ENCODE measurements at regions not wholly inside any gene's neighbourhood (a gene's known extent, or its start where the extent isn't known, plus 50 kb on each side); places are given as distances from the start of the nearest gene placed in this dataset.

DNA sequence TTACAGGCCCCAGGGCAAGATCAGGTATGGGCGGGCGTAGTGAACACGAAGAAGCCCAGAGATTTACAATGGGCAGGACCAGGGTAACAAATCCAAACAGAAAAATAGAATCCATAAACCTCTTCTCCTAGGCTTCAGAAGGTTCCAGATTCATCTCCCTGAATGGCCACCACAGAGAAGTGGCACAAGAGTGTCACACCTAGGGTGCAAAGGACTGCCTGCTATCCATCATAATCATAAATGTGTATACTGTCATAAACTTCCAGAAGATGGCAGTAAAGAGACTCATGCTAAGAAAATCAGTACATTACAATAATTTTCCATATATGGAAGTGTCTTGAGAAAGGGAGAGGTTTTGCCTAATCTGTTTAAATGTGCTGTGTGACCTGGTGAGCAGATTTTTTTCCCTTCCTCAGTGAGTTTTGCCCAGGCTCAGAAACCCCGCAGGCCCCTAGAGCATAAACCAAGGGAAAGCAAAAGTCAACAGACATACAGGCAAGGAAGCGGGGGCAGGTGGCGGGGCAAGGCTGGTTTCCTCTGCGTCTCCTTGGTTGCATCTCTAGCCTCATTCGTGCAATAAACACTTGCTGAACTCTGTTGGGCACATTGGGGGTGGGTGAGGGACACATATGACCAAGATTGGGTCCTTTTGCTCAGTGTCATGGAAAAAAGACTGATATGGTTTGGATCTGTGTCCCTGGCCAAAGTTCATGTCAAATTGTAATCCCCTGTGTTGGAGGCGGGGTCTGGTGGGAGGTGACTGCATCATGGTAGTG, 92.0 kb upstream of the CDH5 start:
- TF ChIP-seq, protein P1, sequence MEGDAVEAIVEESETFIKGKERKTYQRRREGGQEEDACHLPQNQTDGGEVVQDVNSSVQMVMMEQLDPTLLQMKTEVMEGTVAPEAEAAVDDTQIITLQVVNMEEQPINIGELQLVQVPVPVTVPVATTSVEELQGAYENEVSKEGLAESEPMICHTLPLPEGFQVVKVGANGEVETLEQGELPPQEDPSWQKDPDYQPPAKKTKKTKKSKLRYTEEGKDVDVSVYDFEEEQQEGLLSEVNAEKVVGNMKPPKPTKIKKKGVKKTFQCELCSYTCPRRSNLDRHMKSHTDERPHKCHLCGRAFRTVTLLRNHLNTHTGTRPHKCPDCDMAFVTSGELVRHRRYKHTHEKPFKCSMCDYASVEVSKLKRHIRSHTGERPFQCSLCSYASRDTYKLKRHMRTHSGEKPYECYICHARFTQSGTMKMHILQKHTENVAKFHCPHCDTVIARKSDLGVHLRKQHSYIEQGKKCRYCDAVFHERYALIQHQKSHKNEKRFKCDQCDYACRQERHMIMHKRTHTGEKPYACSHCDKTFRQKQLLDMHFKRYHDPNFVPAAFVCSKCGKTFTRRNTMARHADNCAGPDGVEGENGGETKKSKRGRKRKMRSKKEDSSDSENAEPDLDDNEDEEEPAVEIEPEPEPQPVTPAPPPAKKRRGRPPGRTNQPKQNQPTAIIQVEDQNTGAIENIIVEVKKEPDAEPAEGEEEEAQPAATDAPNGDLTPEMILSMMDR (IDR thresholded peaks at IDR 0.05): no peak
- TF ChIP-seq, protein P2, sequence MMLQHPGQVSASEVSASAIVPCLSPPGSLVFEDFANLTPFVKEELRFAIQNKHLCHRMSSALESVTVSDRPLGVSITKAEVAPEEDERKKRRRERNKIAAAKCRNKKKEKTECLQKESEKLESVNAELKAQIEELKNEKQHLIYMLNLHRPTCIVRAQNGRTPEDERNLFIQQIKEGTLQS (CRISPR knock-in tag; conservative IDR thresholded peaks at IDR 0.05): no peak
- TF ChIP-seq, protein P3, sequence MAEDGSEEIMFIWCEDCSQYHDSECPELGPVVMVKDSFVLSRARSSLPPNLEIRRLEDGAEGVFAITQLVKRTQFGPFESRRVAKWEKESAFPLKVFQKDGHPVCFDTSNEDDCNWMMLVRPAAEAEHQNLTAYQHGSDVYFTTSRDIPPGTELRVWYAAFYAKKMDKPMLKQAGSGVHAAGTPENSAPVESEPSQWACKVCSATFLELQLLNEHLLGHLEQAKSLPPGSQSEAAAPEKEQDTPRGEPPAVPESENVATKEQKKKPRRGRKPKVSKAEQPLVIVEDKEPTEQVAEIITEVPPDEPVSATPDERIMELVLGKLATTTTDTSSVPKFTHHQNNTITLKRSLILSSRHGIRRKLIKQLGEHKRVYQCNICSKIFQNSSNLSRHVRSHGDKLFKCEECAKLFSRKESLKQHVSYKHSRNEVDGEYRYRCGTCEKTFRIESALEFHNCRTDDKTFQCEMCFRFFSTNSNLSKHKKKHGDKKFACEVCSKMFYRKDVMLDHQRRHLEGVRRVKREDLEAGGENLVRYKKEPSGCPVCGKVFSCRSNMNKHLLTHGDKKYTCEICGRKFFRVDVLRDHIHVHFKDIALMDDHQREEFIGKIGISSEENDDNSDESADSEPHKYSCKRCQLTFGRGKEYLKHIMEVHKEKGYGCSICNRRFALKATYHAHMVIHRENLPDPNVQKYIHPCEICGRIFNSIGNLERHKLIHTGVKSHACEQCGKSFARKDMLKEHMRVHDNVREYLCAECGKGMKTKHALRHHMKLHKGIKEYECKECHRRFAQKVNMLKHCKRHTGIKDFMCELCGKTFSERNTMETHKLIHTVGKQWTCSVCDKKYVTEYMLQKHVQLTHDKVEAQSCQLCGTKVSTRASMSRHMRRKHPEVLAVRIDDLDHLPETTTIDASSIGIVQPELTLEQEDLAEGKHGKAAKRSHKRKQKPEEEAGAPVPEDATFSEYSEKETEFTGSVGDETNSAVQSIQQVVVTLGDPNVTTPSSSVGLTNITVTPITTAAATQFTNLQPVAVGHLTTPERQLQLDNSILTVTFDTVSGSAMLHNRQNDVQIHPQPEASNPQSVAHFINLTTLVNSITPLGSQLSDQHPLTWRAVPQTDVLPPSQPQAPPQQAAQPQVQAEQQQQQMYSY (CRISPR knock-in tag; IDR thresholded peaks at IDR 0.05): no peak
- TF ChIP-seq, protein P4, sequence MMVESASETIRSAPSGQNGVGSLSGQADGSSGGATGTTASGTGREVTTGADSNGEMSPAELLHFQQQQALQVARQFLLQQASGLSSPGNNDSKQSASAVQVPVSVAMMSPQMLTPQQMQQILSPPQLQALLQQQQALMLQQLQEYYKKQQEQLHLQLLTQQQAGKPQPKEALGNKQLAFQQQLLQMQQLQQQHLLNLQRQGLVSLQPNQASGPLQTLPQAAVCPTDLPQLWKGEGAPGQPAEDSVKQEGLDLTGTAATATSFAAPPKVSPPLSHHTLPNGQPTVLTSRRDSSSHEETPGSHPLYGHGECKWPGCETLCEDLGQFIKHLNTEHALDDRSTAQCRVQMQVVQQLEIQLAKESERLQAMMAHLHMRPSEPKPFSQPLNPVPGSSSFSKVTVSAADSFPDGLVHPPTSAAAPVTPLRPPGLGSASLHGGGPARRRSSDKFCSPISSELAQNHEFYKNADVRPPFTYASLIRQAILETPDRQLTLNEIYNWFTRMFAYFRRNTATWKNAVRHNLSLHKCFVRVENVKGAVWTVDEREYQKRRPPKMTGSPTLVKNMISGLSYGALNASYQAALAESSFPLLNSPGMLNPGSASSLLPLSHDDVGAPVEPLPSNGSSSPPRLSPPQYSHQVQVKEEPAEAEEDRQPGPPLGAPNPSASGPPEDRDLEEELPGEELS (CRISPR knock-in tag; IDR thresholded peaks at IDR 0.05): no peak
- TF ChIP-seq, protein P5, sequence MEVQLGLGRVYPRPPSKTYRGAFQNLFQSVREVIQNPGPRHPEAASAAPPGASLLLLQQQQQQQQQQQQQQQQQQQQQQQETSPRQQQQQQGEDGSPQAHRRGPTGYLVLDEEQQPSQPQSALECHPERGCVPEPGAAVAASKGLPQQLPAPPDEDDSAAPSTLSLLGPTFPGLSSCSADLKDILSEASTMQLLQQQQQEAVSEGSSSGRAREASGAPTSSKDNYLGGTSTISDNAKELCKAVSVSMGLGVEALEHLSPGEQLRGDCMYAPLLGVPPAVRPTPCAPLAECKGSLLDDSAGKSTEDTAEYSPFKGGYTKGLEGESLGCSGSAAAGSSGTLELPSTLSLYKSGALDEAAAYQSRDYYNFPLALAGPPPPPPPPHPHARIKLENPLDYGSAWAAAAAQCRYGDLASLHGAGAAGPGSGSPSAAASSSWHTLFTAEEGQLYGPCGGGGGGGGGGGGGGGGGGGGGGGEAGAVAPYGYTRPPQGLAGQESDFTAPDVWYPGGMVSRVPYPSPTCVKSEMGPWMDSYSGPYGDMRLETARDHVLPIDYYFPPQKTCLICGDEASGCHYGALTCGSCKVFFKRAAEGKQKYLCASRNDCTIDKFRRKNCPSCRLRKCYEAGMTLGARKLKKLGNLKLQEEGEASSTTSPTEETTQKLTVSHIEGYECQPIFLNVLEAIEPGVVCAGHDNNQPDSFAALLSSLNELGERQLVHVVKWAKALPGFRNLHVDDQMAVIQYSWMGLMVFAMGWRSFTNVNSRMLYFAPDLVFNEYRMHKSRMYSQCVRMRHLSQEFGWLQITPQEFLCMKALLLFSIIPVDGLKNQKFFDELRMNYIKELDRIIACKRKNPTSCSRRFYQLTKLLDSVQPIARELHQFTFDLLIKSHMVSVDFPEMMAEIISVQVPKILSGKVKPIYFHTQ (CRISPR knock-in tag; IDR thresholded peaks at IDR 0.05): no peak
- TF ChIP-seq, protein P6, sequence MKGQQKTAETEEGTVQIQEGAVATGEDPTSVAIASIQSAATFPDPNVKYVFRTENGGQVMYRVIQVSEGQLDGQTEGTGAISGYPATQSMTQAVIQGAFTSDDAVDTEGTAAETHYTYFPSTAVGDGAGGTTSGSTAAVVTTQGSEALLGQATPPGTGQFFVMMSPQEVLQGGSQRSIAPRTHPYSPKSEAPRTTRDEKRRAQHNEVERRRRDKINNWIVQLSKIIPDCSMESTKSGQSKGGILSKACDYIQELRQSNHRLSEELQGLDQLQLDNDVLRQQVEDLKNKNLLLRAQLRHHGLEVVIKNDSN (CRISPR knock-in tag; IDR thresholded peaks at IDR 0.05): no peak
- TF ChIP-seq, protein P7, sequence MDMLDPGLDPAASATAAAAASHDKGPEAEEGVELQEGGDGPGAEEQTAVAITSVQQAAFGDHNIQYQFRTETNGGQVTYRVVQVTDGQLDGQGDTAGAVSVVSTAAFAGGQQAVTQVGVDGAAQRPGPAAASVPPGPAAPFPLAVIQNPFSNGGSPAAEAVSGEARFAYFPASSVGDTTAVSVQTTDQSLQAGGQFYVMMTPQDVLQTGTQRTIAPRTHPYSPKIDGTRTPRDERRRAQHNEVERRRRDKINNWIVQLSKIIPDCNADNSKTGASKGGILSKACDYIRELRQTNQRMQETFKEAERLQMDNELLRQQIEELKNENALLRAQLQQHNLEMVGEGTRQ (CRISPR knock-in tag; IDR thresholded peaks at IDR 0.05): no peak
- TF ChIP-seq CREM (CRISPR knock-in tag; IDR thresholded peaks at IDR 0.05): no peak
- TF ChIP-seq ZNF317 (CRISPR knock-in tag; IDR thresholded peaks at IDR 0.05; ENCODE audit: borderline replicate concordance, low read depth): no peak
- no peak for TF ChIP-seq GABPB1 (CRISPR knock-in tag; IDR thresholded peaks at IDR 0.05)

Measured in WTC11 (cell line).